OCI-LY7 (cell line): ENCODE measurements at regions not wholly inside any gene's neighbourhood (a gene's known extent, or its start where the extent isn't known, plus 50 kb on each side); places are given as distances from the start of the nearest gene placed in this dataset.

Experiments used
- BruUV-seq: library from RNA; stranded (reverse); fragments of 400-500 nt; replicated peaks from 2 replicates; lab custom pipeline; 2021; lab: Mats Ljungman, UMichigan
- CTCF ChIA-PET: fragments of 300-600 bp; sonication (Branson Sonifier 250); formaldehyde crosslinking; loops from one replicate; lab custom pipeline; 2022; ENCODE audit warnings: antibody characterized with exemption; ENCODE audit not compliant: unreplicated experiment; lab: Charles Lee
- POLR2A ChIA-PET: fragments of 300-600 bp; sonication (Branson Sonifier 250); formaldehyde crosslinking; loops from one replicate; lab custom pipeline; 2022; ENCODE audit warnings: antibody characterized with exemption; lab: Charles Lee
- DNase-seq: peaks from one replicate; pipeline ENCODE4 v3.0.0-alpha.2; 2015; ENCODE audit warnings: low spot score
- H2AFZ ChIP-seq: fragments of 200-600 bp; sonication (generic), shearing (Covaris generic); 2 replicates; pipeline ENCODE4 v1.6.1; 2014; ENCODE audit warnings: mild to moderate bottlenecking, antibody characterized with exemption, low read length, moderate library complexity
- H3K27ac ChIP-seq: fragments of 200-600 bp; sonication (generic); 2 replicates; pipeline ENCODE4 v1.5.1; 2014; ENCODE audit warnings: mixed run types, low read depth, mild to moderate bottlenecking, moderate library complexity, low read length, inconsistent platforms; ENCODE audit not compliant: poor library complexity, severe bottlenecking
- H3K36me3 ChIP-seq: fragments of 200-600 bp; sonication (generic); 2 replicates; pipeline ENCODE4 v1.6.1; 2014; ENCODE audit warnings: mild to moderate bottlenecking, antibody characterized with exemption, low read length, moderate library complexity, mixed read lengths; ENCODE audit not compliant: insufficient read depth
- H3K4me1 ChIP-seq: fragments of 200-600 bp; sonication (generic); 2 replicates; pipeline ENCODE4 v1.5.1; 2014; ENCODE audit warnings: mild to moderate bottlenecking, low read length; ENCODE audit not compliant: insufficient read depth, poor library complexity, severe bottlenecking
- H3K4me2 ChIP-seq: fragments of 200-600 bp; sonication (generic); 2 replicates; pipeline ENCODE4 v1.6.1; 2014; ENCODE audit warnings: mild to moderate bottlenecking, low read length
- H3K4me3 ChIP-seq: fragments of 200-600 bp; sonication (generic); 2 replicates; pipeline ENCODE4 v1.5.1; 2014; ENCODE audit warnings: mild to moderate bottlenecking, low read depth, low read length; ENCODE audit not compliant: poor library complexity, severe bottlenecking
- H3K79me2 ChIP-seq: fragments of 200-600 bp; sonication (generic); 2 replicates; pipeline ENCODE4 v1.6.1; 2016; ENCODE audit warnings: low read depth, mild to moderate bottlenecking, low read length, moderate library complexity, mixed read lengths; ENCODE audit not compliant: insufficient read depth
- H3K9me2 ChIP-seq: fragments of 200-600 bp; sonication (generic); 2 replicates; pipeline ENCODE4 v1.6.1; 2016; ENCODE audit warnings: mild to moderate bottlenecking, low read length, mixed read lengths; ENCODE audit not compliant: insufficient read depth
- H3K9me3 ChIP-seq: fragments of 200-600 bp; sonication (generic); 2 replicates; pipeline ENCODE4 v1.6.1; 2014; ENCODE audit warnings: mild to moderate bottlenecking, mixed run types, low read length, mixed read lengths
- H4K20me1 ChIP-seq: fragments of 200-600 bp; sonication (generic); 2 replicates; pipeline ENCODE4 v1.6.1; 2014; ENCODE audit warnings: mild to moderate bottlenecking, antibody characterized with exemption, low read length, moderate library complexity, mixed read lengths; ENCODE audit not compliant: insufficient read depth
- EZH2phosphoT487 ChIP-seq: fragments of 200-600 bp; sonication (generic); IDR thresholded peaks from 2 replicates; pipeline ENCODE4 v1.6.1; 2018; ENCODE audit warnings: low read depth, borderline replicate concordance, mild to moderate bottlenecking, mixed run types, antibody characterized with exemption, low read length, moderate library complexity, mixed read lengths
- intact Hi-C: fragments of 100-400 bp; cut with micrococcal nuclease; formaldehyde crosslinking; loops from one replicate; pipeline ENCODE4 v1.10.0; 2022; ENCODE audit not compliant: unreplicated experiment
- TF ChIP-seq, protein P1 (sequence below): fragments of 200-600 bp; sonication (generic); conservative IDR thresholded peaks from 2 replicates; pipeline ENCODE4 v1.5.1; 2014; ENCODE audit warnings: mild to moderate bottlenecking, antibody characterized with exemption, low read length, moderate library complexity, mixed read lengths

DNA sequence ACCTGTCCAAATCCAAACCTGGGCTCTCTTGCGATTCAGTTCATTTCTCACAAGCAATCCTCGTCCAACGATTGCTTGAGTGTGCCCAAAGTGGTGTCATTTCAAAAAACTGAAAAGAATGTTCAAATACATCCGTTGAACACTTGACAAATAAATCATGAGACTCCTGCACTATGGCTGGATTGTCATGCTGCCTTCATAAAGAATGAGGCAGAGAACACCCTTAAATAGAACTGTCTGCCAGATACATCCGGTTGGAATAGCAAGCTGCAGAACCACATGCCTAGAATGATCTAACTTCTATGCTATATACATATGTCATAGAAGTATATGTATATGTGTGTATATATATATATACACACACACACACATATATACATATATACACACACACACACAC is 55.4 kb upstream of the HAPSTR1 start:
- Histone ChIP-seq H3K4me1 (no peaks in the 10 kb centered on the region), H3K4me3 (no peak overlapping the region), H3K36me3 (no peaks in the 10 kb centered on the region), H3K79me2 (no peaks in the 10 kb centered on the region), H3K9me3 (no peaks in the 10 kb centered on the region), H2AFZ (no peak overlapping the region), H3K9me2 (no peaks in the 10 kb centered on the region), H3K4me2 (no peak overlapping the region), H4K20me1 (no peaks in the 10 kb centered on the region), H3K27ac (no peak overlapping the region)
- no peak for DNase-seq
- ChIA-PET POLR2A (interaction anchor here (0.6 kb wide), 1 partner anchor 121 kb away, joined by 3 read pairs; no protein-coding TSS in a partner anchor), CTCF (no interaction called here)
- intact Hi-C loops = no loop called here
- TF ChIP-seq, protein P1, sequence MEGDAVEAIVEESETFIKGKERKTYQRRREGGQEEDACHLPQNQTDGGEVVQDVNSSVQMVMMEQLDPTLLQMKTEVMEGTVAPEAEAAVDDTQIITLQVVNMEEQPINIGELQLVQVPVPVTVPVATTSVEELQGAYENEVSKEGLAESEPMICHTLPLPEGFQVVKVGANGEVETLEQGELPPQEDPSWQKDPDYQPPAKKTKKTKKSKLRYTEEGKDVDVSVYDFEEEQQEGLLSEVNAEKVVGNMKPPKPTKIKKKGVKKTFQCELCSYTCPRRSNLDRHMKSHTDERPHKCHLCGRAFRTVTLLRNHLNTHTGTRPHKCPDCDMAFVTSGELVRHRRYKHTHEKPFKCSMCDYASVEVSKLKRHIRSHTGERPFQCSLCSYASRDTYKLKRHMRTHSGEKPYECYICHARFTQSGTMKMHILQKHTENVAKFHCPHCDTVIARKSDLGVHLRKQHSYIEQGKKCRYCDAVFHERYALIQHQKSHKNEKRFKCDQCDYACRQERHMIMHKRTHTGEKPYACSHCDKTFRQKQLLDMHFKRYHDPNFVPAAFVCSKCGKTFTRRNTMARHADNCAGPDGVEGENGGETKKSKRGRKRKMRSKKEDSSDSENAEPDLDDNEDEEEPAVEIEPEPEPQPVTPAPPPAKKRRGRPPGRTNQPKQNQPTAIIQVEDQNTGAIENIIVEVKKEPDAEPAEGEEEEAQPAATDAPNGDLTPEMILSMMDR = no peak
- no peak for TF ChIP-seq EZH2phosphoT487
- no TSS peak for BruUV-seq

DNA sequence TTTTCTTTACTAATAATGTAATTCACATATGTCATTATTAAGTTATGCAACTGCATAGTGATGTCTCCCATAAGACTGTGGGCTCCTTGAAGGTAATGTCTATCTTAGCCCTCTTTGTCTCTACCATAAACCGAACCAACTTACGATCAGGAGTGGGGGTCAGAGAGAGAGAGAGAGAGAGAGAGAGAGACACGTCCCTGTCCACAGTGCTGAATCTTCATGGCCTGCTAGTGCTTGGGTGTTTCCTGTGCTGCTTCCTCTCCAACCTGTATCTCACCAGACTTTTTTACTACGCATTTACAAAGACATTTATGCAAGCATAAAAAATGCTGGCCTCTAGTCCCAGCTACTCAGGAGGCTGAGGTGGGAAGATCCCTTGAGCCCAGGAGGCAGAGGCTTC is 52.2 kb upstream of the HAPSTR1 start:
- TF ChIP-seq, protein P1 = no peak
- BruUV-seq = no TSS peak

DNA sequence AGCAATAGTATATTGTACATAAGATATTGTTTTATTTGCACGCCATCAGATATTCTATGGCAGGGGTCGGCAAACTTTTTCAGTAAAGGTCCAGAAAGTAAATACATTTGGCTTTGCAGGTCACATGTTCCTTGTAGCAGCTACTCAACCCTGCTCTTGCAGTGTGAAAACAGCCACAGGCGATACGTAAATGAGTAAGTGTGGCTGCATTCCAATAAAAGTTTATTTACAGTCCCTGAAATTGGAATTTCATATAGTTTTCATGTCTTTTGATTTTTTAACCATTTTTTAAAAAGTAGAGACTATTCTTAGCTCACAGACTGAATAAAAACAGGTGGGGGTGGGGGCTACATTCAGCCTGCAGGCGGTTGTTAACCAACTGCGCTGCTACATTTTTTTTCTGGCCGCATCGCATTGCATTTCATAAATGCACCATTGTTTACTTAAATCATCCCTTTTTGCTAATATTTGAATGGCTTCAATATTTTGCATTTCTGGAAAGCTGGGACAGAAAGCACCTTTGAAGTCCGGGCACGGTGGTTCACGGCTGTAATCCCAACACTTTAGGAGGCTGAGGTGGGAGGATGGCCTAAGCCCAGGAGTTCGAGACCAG is 50.5 kb upstream of the HAPSTR1 start:
- POLR2A ChIA-PET = no interaction called here
- no peaks in the 10 kb centered on the region for H4K20me1 ChIP-seq
- no peaks in the 10 kb centered on the region for H3K4me1 ChIP-seq
- no peaks in the 10 kb centered on the region for H3K9me3 ChIP-seq
- DNase-seq = no peak
- H3K27ac ChIP-seq = no peak overlapping the region
- H3K9me2 ChIP-seq = no peaks in the 10 kb centered on the region
- no peaks in the 10 kb centered on the region for H3K36me3 ChIP-seq
- CTCF ChIA-PET = no interaction called here
- no peak overlapping the region for H3K4me3 ChIP-seq
- BruUV-seq = no TSS peak
- intact Hi-C loops = loop anchor here (10.0 kb wide), 1 partner anchor 74 kb away; no protein-coding TSS in a partner anchor
- no peaks in the 10 kb centered on the region for H3K79me2 ChIP-seq
- no peak overlapping the region for H2AFZ ChIP-seq
- H3K4me2 ChIP-seq = no peak overlapping the region
- TF ChIP-seq, protein P1 = no peak
- no peak for TF ChIP-seq EZH2phosphoT487

More for the DNA sequence above, 52.2 kb upstream of the HAPSTR1 start:
- no peaks in the 10 kb centered on the region for H3K9me3 ChIP-seq
- intact Hi-C loops = no loop called here
- no peak overlapping the region for H3K27ac ChIP-seq
- H3K9me2 ChIP-seq = no peaks in the 10 kb centered on the region
- ChIA-PET POLR2A (no interaction called here), CTCF (no interaction called here)
- no peaks in the 10 kb centered on the region for H3K36me3 ChIP-seq
- H2AFZ ChIP-seq = no peak overlapping the region
- peak; percentile 13 for DNase-seq
- no peaks in the 10 kb centered on the region for H3K4me1 ChIP-seq
- no peak overlapping the region for H3K4me3 ChIP-seq
- H4K20me1 ChIP-seq = no peaks in the 10 kb centered on the region
- H3K79me2 ChIP-seq = no peaks in the 10 kb centered on the region
- H3K4me2 ChIP-seq = no peak overlapping the region
